ENCODE measurements at regions not wholly inside any gene's neighbourhood (a gene's known extent, or its start where the extent isn't known, plus 50 kb on each side); places are given as distances from the start of the nearest gene placed in this dataset.

DNA sequence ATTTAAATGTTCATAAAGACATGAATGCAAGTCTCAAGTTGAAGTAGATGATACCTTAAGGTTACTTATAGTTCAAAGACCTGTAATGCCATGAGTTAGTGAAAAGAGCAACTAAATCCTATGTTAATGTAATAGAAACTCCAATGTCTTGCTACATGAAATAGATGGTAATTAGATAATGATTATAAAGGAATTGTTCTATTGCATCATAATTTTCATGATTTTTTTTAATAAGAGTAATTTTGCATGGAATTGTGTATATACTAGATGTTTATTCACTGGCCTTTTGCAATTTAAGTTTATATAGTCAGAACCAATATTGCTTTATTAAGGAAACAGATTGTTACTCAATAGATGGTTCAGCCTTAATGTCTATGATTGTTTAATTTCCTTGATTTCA lies 115.5 kb upstream of the SYT10 start:
- POLR2A ChIA-PET, result no interaction called here
- no TSS peak for BruUV-seq (replicated peaks)
- RAD21 ChIA-PET (ENCODE audit: low non-redundant PET in 1 of 2, low total read pairs in 2 of 2, uncharacterized antibody in 2 of 2, unreplicated experiment in 2 of 2), result no interaction called here

DNA sequence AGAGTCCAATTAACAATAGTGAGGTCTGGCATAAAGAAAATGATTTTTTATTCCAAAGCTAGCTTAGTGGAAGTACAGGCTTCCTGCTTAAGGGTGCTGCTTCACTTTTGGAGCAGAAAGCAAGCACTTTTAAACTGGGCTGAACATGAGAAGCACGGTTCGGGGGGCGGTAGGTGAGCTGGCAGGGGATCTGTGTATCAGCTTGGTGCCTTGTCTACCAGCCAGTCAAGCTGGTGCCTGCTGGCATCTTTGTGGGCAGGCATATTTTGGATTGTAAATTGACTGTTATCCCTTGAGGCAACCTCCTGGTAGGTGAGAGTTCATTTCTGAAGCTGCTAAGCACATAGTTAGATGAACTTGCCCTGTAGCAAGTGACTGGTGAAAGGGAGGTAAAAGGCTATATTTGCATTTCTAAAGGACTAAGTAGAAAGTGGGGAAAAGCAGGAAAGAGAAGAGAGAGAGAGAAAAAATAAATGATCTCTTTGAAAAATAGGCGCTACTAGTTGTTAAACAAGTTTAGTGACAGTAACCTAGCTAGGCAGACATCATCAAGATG lies 121.1 kb upstream of the SYT10 start:
- Histone ChIP-seq H3K9me3 (ENCODE audit: control insufficient read depth in 1 of 2, insufficient read depth in 1 of 2, low read depth in 1 of 2, low read length in 2 of 2) (peaks cover 12 to 28% of the 10 kb centered on the region in 2 experiments; a peak in 3 of 4 replicates), H3K4me1 (ENCODE audit: control insufficient read depth in 1 of 2, insufficient read depth in 2 of 2, low read length in 2 of 2) (no peaks in the 10 kb centered on the region), H3K27ac (ENCODE audit: low read depth, low read length) (no peak overlapping the region), H4K20me1 (ENCODE audit: insufficient read depth) (no peaks in the 10 kb centered on the region), H3K9me2 (ENCODE audit: insufficient read depth) (no peaks in the 10 kb centered on the region), H3K79me2 (ENCODE audit: insufficient read depth, low read length) (no peaks in the 10 kb centered on the region), H3K4me3 (replicated peaks in 1 of 2; ENCODE audit: low read depth in 1 of 2, low read length in 2 of 2) (no peak overlapping the region), H3K36me3 (ENCODE audit: control insufficient read depth in 1 of 2, insufficient read depth in 2 of 2, low read length in 2 of 2) (no peaks in the 10 kb centered on the region), H3K27me3 (ENCODE audit: insufficient read depth, low read length) (no peaks in the 10 kb centered on the region), H2AFZ (ENCODE audit: low read depth, low read length, poor library complexity, severe bottlenecking) (no peak overlapping the region), H3K9ac (ENCODE audit: low read length) (no peak overlapping the region), H3K4me2 (ENCODE audit: low read length) (no peak overlapping the region)
- BruUV-seq (replicated peaks), result no TSS peak
- DNase-seq (ENCODE audit: low read depth, low spot score) (no peak), ATAC-seq (no peak)
- RAD21 ChIA-PET (ENCODE audit: low non-redundant PET in 1 of 2, low total read pairs in 2 of 2, uncharacterized antibody in 2 of 2, unreplicated experiment in 2 of 2), result no interaction called here
- intact Hi-C loops (cut with micrococcal nuclease), result no loop called here
- POLR2A ChIA-PET, result no interaction called here
- TF ChIP-seq, protein P1, sequence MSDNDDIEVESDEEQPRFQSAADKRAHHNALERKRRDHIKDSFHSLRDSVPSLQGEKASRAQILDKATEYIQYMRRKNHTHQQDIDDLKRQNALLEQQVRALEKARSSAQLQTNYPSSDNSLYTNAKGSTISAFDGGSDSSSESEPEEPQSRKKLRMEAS (IDR thresholded peaks at IDR 0.05), result no peak
- TF ChIP-seq, protein P2, sequence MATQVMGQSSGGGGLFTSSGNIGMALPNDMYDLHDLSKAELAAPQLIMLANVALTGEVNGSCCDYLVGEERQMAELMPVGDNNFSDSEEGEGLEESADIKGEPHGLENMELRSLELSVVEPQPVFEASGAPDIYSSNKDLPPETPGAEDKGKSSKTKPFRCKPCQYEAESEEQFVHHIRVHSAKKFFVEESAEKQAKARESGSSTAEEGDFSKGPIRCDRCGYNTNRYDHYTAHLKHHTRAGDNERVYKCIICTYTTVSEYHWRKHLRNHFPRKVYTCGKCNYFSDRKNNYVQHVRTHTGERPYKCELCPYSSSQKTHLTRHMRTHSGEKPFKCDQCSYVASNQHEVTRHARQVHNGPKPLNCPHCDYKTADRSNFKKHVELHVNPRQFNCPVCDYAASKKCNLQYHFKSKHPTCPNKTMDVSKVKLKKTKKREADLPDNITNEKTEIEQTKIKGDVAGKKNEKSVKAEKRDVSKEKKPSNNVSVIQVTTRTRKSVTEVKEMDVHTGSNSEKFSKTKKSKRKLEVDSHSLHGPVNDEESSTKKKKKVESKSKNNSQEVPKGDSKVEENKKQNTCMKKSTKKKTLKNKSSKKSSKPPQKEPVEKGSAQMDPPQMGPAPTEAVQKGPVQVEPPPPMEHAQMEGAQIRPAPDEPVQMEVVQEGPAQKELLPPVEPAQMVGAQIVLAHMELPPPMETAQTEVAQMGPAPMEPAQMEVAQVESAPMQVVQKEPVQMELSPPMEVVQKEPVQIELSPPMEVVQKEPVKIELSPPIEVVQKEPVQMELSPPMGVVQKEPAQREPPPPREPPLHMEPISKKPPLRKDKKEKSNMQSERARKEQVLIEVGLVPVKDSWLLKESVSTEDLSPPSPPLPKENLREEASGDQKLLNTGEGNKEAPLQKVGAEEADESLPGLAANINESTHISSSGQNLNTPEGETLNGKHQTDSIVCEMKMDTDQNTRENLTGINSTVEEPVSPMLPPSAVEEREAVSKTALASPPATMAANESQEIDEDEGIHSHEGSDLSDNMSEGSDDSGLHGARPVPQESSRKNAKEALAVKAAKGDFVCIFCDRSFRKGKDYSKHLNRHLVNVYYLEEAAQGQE (IDR thresholded peaks at IDR 0.05; ENCODE audit: low read depth), result no peak
- TF ChIP-seq, protein P3, sequence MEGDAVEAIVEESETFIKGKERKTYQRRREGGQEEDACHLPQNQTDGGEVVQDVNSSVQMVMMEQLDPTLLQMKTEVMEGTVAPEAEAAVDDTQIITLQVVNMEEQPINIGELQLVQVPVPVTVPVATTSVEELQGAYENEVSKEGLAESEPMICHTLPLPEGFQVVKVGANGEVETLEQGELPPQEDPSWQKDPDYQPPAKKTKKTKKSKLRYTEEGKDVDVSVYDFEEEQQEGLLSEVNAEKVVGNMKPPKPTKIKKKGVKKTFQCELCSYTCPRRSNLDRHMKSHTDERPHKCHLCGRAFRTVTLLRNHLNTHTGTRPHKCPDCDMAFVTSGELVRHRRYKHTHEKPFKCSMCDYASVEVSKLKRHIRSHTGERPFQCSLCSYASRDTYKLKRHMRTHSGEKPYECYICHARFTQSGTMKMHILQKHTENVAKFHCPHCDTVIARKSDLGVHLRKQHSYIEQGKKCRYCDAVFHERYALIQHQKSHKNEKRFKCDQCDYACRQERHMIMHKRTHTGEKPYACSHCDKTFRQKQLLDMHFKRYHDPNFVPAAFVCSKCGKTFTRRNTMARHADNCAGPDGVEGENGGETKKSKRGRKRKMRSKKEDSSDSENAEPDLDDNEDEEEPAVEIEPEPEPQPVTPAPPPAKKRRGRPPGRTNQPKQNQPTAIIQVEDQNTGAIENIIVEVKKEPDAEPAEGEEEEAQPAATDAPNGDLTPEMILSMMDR (IDR thresholded peaks at IDR 0.05 in 2 of 3, conservative IDR thresholded peaks at IDR 0.05 in 1 of 3; ENCODE audit: borderline replicate concordance in 1 of 3, insufficient read depth in 1 of 3, low read depth in 2 of 3, low read length in 2 of 3), result no peak
- TF ChIP-seq POLR2AphosphoS5 (IDR thresholded peaks at IDR 0.05; ENCODE audit: low read depth, low read length) (no peak), JUND (IDR thresholded peaks at IDR 0.05) (no peak)
- CTCF ChIA-PET, result no interaction called here

More for the DNA sequence above, 115.5 kb upstream of the SYT10 start:
- H3K9me3 ChIP-seq (ENCODE audit: control insufficient read depth in 1 of 2, insufficient read depth in 1 of 2, low read depth in 1 of 2, low read length in 2 of 2), result no peaks in the 10 kb centered on the region; a peak in 3 of 4 replicates
- no peaks in the 10 kb centered on the region for H3K9me2 ChIP-seq (ENCODE audit: insufficient read depth)
- H3K4me1 ChIP-seq (ENCODE audit: control insufficient read depth in 1 of 2, insufficient read depth in 2 of 2, low read length in 2 of 2), result no peaks in the 10 kb centered on the region
- H3K4me2 ChIP-seq (ENCODE audit: low read length), result no peak overlapping the region
- H4K20me1 ChIP-seq (ENCODE audit: insufficient read depth), result no peaks in the 10 kb centered on the region
- DNase-seq (ENCODE audit: low read depth, low spot score), result no peak
- H3K79me2 ChIP-seq (ENCODE audit: insufficient read depth, low read length), result no peaks in the 10 kb centered on the region
- no peak overlapping the region for H3K4me3 ChIP-seq (replicated peaks in 1 of 2; ENCODE audit: low read depth in 1 of 2, low read length in 2 of 2)
- CTCF ChIA-PET, result no interaction called here
- TF ChIP-seq CBX3 (IDR thresholded peaks at IDR 0.05; ENCODE audit: low read depth), result no peak
- TF ChIP-seq, protein P1 (IDR thresholded peaks at IDR 0.05), result no peak
- no peak overlapping the region for H3K9ac ChIP-seq (ENCODE audit: low read length)
- H3K27me3 ChIP-seq (ENCODE audit: insufficient read depth, low read length), result no peaks in the 10 kb centered on the region
- no peak overlapping the region for H2AFZ ChIP-seq (ENCODE audit: low read depth, low read length, poor library complexity, severe bottlenecking)
- no peak for ATAC-seq
- no peak overlapping the region for H3K27ac ChIP-seq (ENCODE audit: low read depth, low read length)
- intact Hi-C loops (cut with micrococcal nuclease), result no loop called here
- no peaks in the 10 kb centered on the region for H3K36me3 ChIP-seq (ENCODE audit: control insufficient read depth in 1 of 2, insufficient read depth in 2 of 2, low read length in 2 of 2)

Data from HCT116 (cell line).